ENCODE measurements at regions not wholly inside any gene's neighbourhood (a gene's known extent, or its start where the extent isn't known, plus 50 kb on each side); places are given as distances from the start of the nearest gene placed in this dataset.

DNA sequence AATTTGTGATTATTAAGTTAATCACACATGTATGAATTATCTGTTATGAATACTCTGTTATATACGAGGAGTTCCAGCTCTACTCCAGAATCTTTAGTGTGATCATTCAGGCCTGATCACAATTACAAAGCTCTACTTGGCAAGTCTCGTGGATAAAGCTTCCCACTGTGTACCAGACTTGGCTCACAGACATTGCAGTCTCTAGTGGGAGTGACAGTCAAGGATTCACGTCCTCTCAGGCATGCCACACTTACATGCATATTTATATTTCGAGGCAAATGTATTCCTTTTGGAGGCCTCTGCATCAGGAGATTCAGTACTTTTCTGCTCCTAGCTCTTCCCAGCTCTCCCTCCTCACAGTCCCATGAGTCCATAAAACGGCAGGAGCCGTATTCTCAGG is 403.4 kb upstream of the CDH7 start:
- Mint-ChIP-seq H3K27me3 (ENCODE audit: low read depth) (no peaks in the 10 kb centered on the region), H3K27ac (no peak overlapping the region), H3K9me3 (peaks cover 9% of the 10 kb centered on the region), H3K4me3 (no peak overlapping the region), H3K4me1 (no peaks in the 10 kb centered on the region), H3K36me3 (no peaks in the 10 kb centered on the region)
- DNase-seq (ENCODE audit: low spot score in 2 of 2, unreplicated experiment in 2 of 2) = no peak
- TF ChIP-seq, protein P1, sequence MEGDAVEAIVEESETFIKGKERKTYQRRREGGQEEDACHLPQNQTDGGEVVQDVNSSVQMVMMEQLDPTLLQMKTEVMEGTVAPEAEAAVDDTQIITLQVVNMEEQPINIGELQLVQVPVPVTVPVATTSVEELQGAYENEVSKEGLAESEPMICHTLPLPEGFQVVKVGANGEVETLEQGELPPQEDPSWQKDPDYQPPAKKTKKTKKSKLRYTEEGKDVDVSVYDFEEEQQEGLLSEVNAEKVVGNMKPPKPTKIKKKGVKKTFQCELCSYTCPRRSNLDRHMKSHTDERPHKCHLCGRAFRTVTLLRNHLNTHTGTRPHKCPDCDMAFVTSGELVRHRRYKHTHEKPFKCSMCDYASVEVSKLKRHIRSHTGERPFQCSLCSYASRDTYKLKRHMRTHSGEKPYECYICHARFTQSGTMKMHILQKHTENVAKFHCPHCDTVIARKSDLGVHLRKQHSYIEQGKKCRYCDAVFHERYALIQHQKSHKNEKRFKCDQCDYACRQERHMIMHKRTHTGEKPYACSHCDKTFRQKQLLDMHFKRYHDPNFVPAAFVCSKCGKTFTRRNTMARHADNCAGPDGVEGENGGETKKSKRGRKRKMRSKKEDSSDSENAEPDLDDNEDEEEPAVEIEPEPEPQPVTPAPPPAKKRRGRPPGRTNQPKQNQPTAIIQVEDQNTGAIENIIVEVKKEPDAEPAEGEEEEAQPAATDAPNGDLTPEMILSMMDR (IDR thresholded peaks at IDR 0.05; ENCODE audit: unreplicated experiment) = no peak

DNA sequence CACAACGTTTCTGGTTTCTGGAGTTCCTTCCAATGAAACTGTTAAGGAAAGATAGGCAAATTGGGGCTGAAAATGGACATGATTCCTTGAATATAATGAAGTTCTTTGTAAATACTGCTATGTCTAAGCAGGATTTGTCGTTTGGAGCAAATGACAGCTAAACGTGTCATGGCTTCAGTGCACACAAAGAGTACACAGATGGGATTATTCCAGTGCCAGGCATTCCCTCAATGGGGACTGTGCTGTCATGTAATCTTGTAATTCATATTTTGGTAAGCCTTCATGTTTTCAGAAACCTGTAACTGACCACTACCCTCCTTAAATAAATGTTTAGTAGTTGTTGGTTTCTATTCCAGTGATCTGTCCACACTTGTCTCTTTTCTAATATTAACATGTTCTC is 404.7 kb upstream of the CDH7 start:
- no peak for DNase-seq (ENCODE audit: low spot score in 2 of 2, unreplicated experiment in 2 of 2)
- H3K4me1 Mint-ChIP-seq = no peaks in the 10 kb centered on the region
- H3K27ac Mint-ChIP-seq = no peak overlapping the region
- TF ChIP-seq, protein P1 (IDR thresholded peaks at IDR 0.05; ENCODE audit: unreplicated experiment) = no peak
- no peaks in the 10 kb centered on the region for H3K27me3 Mint-ChIP-seq (ENCODE audit: low read depth)
- H3K9me3 Mint-ChIP-seq = peaks cover 9% of the 10 kb centered on the region
- H3K4me3 Mint-ChIP-seq = no peak overlapping the region
- no peaks in the 10 kb centered on the region for H3K36me3 Mint-ChIP-seq

DNA sequence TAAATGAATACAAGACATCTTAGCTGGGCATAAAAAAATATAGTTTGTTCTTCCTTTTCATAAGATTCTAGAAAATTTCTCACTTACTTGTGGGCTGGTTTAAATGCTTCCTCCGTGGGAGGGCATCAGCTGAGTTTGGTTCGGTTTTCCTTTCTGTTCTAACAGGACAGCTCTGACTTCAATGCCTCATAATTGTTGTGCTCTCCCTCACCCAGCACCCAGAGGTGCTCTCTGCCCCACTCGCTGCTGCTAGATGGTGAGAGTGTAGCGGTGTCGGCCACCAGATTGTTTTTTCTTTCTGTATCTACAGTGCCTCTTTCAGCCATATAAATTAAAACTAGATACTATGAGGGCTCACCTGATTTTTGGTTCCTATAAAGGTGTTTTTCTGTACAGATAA is 407.2 kb upstream of the CDH7 start:
- DNase-seq (ENCODE audit: low spot score in 2 of 2, unreplicated experiment in 2 of 2) = no peak
- peaks cover 9% of the 10 kb centered on the region for H3K9me3 Mint-ChIP-seq
- H3K36me3 Mint-ChIP-seq = no peaks in the 10 kb centered on the region
- TF ChIP-seq, protein P1 (IDR thresholded peaks at IDR 0.05; ENCODE audit: unreplicated experiment) = no peak
- no peaks in the 10 kb centered on the region for H3K4me1 Mint-ChIP-seq
- no peaks in the 10 kb centered on the region for H3K27me3 Mint-ChIP-seq (ENCODE audit: low read depth)
- H3K27ac Mint-ChIP-seq = no peak overlapping the region
- H3K4me3 Mint-ChIP-seq = no peak overlapping the region

DNA sequence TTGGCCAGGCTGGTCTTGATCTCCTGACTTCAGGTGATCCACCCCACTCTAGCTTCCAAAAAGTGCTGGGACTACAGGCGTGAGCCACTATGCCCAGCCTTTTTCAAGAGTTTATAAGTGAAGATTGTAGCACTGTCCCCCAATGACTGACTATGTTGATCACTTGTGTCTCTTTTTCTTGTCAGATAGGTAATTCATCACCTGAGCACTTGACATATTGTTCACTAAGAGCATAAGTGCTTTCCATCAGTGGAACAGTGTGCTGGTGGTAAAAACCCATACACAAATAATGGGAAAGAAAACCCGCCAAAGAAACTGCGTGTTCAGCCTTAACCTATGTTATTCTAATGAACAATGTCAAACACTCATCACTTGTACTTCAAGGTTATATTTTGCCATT is 414.4 kb upstream of the CDH7 start:
- no peaks in the 10 kb centered on the region for H3K4me1 Mint-ChIP-seq
- DNase-seq (ENCODE audit: low spot score in 2 of 2, unreplicated experiment in 2 of 2) = no peak
- no peaks in the 10 kb centered on the region for H3K36me3 Mint-ChIP-seq
- TF ChIP-seq, protein P1 (IDR thresholded peaks at IDR 0.05; ENCODE audit: unreplicated experiment) = no peak
- no peaks in the 10 kb centered on the region for H3K27me3 Mint-ChIP-seq (ENCODE audit: low read depth)
- H3K9me3 Mint-ChIP-seq = no peaks in the 10 kb centered on the region
- H3K4me3 Mint-ChIP-seq = no peak overlapping the region
- no peak overlapping the region for H3K27ac Mint-ChIP-seq

DNA sequence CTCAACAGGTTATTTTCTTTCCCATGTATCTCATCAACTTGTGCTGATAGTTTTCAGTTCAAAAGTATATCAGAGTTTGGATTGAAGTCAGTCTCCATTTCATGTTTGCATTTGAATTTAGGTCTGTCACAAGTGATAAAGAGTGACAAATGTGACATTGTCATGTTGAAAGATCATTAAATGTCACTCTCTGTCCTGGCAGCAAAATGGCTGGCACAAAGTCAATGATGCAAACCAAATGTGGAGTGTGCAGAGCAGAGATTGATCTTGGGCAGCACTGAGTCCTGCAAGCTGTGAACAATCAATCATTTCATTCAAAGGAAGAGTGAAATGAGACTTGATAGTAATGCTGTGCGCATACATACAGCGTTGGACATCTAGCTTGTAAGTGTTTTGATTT is 421.8 kb upstream of the CDH7 start:
- Mint-ChIP-seq H3K4me3 (no peak overlapping the region), H3K9me3 (no peaks in the 10 kb centered on the region), H3K27ac (no peak overlapping the region), H3K27me3 (ENCODE audit: low read depth) (no peaks in the 10 kb centered on the region), H3K36me3 (no peaks in the 10 kb centered on the region), H3K4me1 (no peaks in the 10 kb centered on the region)
- DNase-seq (ENCODE audit: low spot score in 2 of 2, unreplicated experiment in 2 of 2) = no peak
- TF ChIP-seq, protein P1 (IDR thresholded peaks at IDR 0.05; ENCODE audit: unreplicated experiment) = no peak

DNA sequence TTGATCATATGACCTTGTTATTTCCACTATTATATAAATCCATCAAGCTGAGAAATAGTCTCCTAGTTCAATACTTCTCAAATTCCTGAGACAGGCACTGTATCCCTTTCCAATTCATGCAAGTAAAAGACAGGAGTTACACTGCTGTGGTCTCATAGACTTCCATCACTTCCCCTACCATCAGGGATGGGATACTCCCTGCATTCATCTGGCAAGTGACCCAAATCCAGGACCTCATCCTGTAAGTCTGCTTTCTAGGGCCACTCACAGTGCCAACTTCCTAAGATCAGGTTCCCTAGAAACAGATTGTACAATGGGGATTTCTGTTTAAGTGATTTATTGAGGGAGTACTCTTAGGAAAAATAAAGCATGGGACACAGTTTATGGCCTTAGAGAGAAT is 424.0 kb upstream of the CDH7 start:
- Mint-ChIP-seq H3K27ac (no peak overlapping the region), H3K9me3 (no peaks in the 10 kb centered on the region), H3K27me3 (ENCODE audit: low read depth) (no peaks in the 10 kb centered on the region), H3K36me3 (no peaks in the 10 kb centered on the region), H3K4me1 (no peaks in the 10 kb centered on the region), H3K4me3 (no peak overlapping the region)
- DNase-seq (ENCODE audit: low spot score in 2 of 2, unreplicated experiment in 2 of 2) = no peak
- TF ChIP-seq, protein P1 (IDR thresholded peaks at IDR 0.05; ENCODE audit: unreplicated experiment) = no peak
